HG03354 (cell line): ENCODE measurements at regions not wholly inside any gene's neighbourhood (a gene's known extent, or its start where the extent isn't known, plus 50 kb on each side); places are given as distances from the start of the nearest gene placed in this dataset.
"Not testable (repeated sequence)": the region's sequence is repeated elsewhere in the genome, so short reads cannot be mapped to it uniquely, and the experiment has no call there.

Experiments used
- ATAC-seq: cut with Tn5 transposase; IDR thresholded peaks from one replicate; pipeline ENCODE4 v1.9.1; 2021; ENCODE audit warnings: mild to moderate bottlenecking; ENCODE audit not compliant: unreplicated experiment, poor library complexity, severe bottlenecking

DNA sequence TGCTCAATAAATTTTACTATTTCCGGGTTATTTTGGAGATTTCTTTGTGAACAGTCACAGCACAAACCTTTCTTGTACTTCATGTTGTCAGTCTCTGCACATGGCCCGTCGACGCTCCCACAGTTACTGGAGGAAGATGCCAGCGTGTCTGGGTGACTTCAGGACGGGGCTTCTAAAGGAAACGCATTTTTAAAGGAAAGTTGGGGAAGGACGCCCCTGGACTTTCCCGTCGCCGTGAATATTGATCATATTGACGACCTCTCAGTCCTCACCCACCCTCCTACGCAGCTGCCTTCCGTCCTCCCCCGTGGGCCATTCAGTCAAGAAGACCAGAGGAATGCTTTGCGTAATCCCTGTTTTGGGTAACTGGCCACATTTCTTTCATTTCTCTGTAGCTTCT is 71.1 kb upstream of the SNTG2 start:
- ATAC-seq = no peak

DNA sequence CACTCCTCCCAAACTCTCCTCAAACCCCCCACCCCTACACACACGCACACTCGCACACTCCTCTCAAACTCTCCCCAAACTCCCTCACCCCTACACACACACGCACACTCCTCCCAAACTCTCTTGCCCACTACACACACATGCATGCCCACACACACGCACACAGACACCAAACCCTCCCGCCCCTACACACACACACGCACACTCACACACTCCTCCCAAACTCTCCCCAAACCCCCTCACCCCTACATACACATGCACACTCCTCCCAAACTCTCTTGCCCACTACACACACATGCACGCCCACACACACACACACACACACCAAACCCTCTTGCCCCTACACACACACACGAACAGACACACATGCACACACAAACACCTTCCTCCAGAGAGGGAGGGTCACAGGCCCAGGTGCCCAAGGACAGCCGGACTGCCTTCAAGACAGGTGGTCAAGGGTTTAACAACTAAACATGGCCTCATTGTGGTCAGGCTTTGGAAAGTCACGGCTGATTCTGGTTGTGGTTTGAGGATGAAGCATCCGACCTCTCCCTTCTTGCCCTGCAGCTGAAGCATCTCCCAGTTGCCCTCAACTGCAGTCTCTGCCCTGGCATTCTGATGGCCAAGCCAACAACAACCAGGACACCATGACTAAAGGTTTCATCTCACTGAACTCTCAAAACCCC is 72.3 kb upstream of the SNTG2 start:
- no peak for ATAC-seq

DNA sequence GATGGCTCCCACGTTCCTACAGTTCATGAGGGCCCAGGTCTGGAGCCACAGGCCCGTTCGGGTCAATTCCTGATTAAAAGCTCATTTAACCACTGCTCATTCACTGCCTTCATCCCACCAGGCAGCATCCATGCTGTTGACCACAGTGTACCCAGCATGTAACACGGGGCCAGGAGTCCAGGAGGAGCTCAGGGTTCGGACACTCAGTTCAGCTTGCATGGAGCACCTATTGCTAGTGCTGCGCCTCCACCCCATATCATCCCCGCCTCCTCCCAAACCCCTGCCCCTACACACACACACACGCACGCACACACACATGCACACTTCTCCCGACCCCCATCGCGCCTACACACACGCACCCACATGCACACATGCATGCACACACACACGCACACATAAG is 72.9 kb upstream of the SNTG2 start:
- no peak for ATAC-seq

DNA sequence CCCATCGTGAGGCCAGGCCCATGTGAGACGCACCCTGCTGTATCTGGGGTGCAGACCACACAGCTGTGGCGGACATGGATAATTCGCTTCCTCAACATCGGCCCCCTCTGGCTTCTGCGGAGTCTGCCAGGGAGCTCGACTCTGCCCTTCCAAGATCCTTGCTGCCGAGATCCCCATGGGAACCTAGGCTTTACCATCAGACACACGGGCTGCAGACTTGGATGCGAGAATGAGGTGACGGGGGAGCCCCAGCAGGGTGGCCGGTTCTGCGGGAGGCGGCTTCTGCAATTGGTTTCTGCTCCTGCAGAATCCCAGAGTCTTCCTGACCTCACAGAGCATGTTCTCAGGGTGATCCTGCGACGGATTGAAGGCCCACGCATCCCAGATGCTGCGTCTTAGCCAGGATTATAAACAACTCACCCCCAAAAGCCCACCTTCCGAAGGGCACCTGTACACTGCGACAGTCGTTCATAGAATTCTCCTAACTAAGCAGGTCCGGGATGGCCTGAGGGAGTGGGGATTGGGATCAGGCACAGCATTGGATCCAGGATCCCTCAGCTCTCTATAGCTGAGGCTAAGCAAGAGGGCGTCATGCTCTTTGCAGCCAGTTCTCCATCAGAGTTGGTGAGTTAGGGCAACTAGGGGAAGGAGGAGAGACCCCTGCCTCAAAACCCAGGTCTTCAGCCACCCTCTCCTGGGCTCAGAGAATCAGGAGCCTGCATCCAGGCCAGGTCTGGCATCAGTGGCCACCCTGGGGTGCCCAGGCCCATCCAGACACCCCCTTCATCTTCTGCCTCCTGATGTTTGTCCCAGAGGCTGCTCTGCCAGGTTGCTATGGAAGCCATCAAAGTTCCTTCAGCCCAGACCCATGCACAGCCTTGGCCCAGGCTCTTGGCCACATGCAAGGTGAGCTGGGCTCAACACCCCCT is 74.7 kb upstream of the SNTG2 start:
- ATAC-seq = no peak

- ATAC-seq = no peak
Measured at GRCh38 chr2:873651-874580, 76.7 kb upstream of the SNTG2 start.

GRCh38 chr2:873027-873426 is 77.6 kb upstream of the SNTG2 start:
- ATAC-seq = no peak

DNA sequence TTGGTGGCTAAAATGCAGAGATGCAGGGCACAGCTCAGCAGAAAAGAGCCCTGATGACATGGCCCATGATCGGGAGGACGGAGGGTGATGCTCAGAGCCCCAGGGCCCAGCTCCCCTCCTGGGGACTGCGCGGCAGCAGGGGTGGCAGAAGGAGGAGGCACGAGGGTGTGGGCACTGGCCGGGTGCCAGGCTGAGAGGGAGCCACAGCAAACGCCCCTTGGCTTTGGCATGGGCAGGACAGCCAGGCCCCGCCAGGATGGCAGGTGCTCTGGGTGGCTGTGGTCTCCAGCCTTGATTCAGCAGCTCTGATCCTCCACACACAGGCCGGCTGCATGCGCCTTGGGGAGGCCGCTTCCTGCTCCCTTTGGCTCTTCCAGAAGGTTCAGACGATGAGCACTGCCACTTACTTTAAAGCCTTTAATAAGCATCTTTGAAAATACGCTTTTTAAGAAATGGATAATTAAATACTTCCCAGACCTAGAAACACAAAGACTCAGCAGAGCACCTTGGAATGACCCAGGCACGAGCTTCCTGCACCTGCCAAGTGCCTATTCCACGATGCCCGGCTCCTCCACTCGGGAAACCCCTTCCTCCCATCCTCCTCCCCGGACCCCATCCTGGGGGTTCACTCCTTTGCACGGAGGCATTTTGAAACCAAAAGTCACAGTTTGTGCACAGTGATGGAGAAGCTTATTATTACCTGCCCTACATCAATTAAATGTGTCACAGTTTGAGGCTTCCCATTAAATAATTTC is 78.5 kb upstream of the SNTG2 start:
- ATAC-seq = no peak

GRCh38 chr2:871175-871727 is 79.4 kb upstream of the SNTG2 start:
- no peak for ATAC-seq

DNA sequence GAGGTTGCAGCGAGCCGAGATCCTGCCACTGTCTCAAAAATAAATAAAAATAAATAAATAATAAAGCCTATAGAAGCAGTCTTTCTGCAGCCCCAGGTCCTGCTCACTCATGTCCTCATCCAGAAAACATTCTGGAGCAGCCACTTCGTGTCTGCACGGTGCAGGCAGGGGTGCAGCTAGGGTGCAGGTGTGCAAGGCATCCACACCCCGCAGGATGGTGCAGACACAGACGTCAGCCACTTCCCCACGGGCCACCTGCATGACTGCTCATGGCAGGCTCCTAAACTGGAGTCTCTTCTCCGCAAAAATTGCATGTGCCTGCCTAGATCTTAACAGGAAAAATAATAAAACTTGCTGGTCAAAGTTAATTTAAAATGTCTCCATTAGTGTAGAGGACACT is 80.2 kb upstream of the SNTG2 start:
- ATAC-seq = no peak

GRCh38 chr2:869894-870293 is 80.8 kb upstream of the SNTG2 start:
- ATAC-seq = no peak

GRCh38 chr2:869357-869871 is 81.2 kb upstream of the SNTG2 start:
- no peak for ATAC-seq

DNA sequence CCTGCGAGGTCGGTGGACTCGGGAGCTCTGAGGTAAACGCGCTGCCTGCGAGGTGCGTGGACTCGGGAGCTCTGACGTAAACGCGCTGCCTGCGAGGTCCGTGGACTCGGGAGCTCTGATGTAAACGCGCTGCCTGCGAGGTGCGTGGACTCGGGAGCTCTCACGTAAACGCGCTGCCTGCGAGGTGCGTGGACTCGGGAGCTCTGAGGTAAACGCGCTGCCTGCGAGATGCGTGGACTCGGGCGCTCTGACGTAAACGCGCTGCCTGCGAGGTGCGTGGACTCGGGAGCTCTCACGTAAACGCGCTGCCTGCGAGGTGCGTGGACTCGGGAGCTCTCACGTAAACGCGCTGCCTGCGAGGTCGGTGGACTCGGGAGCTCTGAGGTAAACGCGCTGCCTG is 81.8 kb upstream of the SNTG2 start:
- not testable (repeated sequence) for ATAC-seq

DNA sequence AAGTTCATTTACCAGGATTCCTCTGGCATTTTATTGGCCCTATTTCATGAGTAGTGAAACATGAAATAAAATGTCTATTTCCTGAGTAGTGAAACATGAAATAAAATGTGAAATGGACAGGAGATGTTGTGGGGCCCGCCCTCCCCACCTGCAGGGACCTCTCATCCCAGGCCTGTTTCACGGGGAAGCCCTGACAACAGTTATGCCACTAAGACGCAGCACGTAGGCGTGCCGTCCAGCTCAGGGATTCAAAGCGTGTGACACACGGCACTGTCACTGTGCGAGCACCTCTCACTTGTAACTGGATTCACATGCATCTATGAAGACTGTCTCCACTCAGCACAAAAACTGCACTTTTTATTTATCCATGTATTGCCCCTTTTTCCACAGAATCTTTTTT is 83.4 kb upstream of the SNTG2 start:
- ATAC-seq = no peak

- ATAC-seq = no peak
Measured at GRCh38 chr2:866887-867286, 83.8 kb upstream of the SNTG2 start.

DNA sequence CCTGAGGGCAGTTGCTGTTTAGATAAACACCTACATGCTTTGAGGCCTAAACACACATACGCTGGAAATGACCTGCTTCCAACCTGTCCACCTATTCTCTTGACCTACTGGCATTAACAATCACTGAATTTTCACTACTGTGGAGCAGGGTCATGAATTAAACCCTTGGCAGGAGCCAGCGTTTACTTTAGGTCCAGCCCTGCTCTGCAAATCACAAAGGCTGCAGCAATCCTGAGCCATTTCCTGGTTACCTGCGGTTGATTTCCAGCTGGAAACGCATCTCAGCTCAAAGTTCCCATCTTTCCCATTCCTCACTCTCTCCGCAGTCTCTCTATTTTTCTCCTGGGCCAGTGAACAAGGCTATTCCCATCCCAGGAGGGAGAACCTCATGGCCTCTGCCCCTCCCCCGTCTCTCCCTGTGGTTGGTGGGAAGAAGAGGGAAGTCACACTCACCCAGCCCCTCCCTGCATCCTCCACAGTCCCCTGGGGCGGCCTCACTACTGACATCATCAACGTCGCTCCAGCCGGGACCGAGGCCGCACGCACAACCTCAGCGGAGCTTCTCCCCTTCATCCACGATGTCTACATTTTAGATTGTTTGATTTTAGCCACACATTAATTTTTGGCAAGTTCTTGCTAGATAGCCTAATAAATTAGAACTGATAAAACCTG is 84.5 kb upstream of the SNTG2 start:
- ATAC-seq = no peak

DNA sequence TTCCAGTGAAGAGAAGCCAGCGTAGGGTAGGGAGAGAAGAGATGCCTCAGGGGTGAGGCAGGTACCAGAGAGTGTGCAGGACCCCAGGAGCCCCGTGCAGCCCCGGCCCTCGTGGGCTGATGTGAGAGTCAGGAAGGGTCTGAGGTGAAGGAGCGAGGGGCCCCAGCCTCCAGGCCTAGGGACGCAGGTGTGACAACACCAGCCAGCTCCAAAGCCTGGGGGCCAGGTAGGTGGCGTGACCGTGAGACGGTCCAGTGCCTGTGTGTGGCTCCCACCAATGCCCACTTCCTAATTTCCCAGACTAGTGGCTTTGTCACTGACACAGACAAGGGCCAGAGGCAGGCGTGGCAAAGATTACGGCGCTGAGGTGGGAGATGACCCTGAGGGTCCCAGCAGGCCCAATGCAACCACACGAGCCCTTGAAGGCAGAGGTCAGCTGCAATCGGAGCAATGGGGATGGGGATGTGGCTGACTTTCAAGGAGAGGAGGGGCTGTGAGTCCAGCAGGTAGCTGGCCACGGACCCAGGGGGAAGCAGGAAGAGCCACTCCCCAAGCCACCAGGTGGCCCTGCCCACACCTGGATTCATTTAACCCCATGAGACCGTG is 86.0 kb upstream of the SNTG2 start:
- no peak for ATAC-seq

DNA sequence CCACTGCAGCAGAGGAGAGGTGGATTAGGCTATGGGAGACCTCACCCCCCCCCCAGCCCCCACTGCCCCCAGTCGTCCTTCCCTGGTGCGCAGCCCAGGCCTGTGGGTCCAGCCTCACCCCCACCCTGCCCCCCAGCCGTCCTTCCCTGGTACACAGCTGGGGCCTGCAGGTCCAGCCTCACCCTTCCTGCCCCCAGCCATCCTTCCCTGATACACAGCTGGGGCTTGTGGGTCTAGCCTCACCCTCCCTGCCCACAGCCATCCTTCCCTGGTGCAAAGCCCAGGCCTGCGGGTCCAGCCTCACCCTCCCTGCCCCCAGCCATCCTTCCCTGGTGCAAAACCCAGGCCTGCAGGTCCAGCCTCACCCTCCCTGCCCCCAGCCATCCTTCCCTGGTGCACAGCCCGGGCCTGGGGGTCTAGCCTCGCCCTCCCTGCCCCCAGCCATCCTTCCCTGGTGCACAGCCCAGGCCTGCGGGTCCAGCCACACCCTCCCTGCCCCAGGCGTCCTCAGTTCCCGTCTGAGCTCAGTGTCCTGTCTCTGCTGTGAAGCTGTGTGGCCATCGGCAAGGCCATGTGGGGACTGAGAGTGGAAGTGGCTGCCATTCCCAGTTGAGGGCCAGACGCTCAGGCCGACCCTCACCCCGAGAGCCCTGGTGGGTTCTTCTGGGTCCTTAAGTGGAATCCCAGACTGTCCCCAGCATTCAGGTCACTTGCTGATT is 86.8 kb upstream of the SNTG2 start:
- ATAC-seq = no peak
